Right lobe of liver (tissue), 4 donors: ENCODE measurements at regions not wholly inside any gene's neighbourhood (a gene's known extent, or its start where the extent isn't known, plus 50 kb on each side); places are given as distances from the start of the nearest gene placed in this dataset.

Source experiments
- CTCF ChIP-seq, 4 donors: fragments of 200-600 bp in 3 of 4; fragments of 450-650 bp in 1 of 4; IDR thresholded peaks; one replicate each; pipeline versions ENCODE4 v1.5.1 to v1.8.0; 2016 to 2022; ENCODE audit warnings: antibody characterized with exemption in 4 of 4, mild to moderate bottlenecking in 2 of 4
- POLR2A ChIP-seq: fragments of 450-650 bp; IDR thresholded peaks from one replicate; pipeline ENCODE4 v1.6.1; 2017; ENCODE audit warnings: antibody characterized with exemption, mild to moderate bottlenecking
- donor health status: DM: no; HTN: no; CAD: no.
- donor health status: DM: no; HTN: no; CAD: no.
- donor health status: DM: no; HTN: yes; CAD: no.

DNA sequence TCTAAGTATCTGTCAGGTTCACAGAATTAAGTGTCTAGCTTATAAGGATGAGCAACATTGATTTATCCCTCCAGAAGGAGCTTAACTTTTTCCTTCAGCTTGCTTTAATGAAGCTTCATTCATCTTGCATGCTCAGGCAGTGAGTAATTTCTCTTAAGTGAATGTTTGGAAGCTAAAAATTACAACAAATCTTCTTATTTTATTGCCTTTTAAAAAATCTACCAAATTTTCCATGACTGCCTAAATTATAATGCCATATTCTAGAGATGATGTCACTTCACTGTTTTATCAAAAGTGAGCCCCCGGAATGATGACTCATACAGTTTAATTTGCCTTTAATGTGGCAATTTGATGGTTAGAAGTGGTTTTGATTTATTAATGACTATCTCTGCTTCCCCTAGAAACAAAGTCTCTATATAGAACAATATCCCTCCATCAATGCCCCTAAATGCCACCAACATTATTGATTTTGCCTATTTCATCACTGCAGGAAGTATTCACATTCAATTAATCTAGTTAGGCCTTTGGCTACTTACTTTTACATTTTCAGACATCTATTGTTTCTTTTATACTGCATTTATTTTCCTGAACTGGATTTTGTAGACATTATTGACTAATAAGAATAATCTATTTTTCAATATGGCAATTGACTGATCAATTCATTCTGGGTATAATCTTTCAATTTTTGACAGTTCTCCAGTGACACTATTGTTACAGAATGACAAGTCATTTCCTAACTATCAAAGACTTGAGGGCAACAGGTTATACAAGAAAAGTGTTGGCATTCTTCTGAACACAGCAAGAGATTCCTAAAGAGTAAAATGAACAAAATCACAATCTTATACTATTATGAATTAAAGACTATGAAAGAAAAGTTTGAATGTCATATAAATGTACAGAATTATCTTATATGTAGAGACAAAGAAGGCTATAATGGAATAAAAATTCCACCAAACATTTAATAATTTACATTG is 139.3 kb upstream of the ODAD2 start:
- TF ChIP-seq CTCF (IDR thresholded peaks at IDR 0.05) (no peak), POLR2A (no peak)
